C4-2B (cell line): ENCODE measurements at regions not wholly inside any gene's neighbourhood (a gene's known extent, or its start where the extent isn't known, plus 50 kb on each side); places are given as distances from the start of the nearest gene placed in this dataset.

ENCODE experiments used
- CTCF ChIP-seq: fragments of 450-650 bp; conservative IDR thresholded peaks from 2 replicates; pipeline ENCODE4 v1.5.1; 2017; ENCODE audit warnings: mild to moderate bottlenecking
- ZFX ChIP-seq: fragments of 450-650 bp; IDR thresholded peaks from 2 replicates; pipeline ENCODE4 v1.6.1; 2017

GRCh38 chr9:105073147-105073546, 145.2 kb upstream of the ABCA1 start:
- TF ChIP-seq CTCF, result no peak
- no peak for TF ChIP-seq ZFX
